Hippocampal formation (tissue), 2 donors: ENCODE measurements at regions not wholly inside any gene's neighbourhood (a gene's known extent, or its start where the extent isn't known, plus 50 kb on each side); places are given as distances from the start of the nearest gene placed in this dataset.
"Not testable (repeated sequence)": the region's sequence is repeated elsewhere in the genome, so short reads cannot be mapped to it uniquely, and the experiment has no call there.

Experiments
- DNase-seq, 2 donors: peaks; one replicate each; lab custom pipeline; 2025; lab: John Stamatoyannopoulos, UW

DNA sequence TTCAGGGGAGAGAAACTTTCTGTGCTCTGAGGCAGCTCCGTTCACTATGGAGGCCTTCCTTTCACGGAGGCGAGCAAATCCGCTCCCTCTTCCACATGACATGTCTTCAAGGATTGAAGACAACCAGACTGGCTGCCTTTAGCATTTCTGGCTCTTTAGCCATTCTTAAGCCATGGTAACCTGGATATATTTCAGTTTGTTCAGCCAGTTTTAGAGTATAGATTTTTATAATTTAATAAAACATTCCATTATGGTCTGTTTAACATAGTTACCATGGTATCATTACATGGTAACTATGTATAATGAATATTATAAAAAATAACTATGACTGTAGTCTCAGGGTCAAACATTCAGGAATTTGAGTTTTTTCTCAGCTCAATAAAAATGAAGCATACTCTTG is 54.2 kb upstream of the NFIA start:
- DNase-seq, result no peak

DNA sequence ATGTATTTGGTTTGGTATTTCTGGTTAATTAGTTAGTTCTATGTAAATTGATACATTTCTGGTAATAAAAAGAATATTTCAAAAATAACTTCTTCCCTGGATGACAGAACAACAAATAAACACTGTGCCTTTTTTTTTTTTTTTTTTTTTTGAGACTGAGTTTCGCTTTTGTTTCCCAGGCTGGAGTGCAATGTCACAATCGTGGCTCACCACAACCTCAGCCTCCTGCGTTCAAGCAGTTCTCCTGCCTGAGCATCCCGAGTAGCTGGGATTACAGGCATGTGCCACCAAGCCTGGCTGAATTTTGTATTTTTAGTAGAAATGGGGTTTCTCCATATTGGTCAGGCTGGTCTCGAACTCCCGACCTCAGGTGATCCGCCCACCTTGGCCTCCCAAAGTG is 64.3 kb upstream of the NFIA start:
- DNase-seq, result not testable (repeated sequence)

GRCh38 chr1:61017651-61018050 is 64.7 kb upstream of the NFIA start:
- no peak for DNase-seq

GRCh38 chr1:61013946-61014667 is 68.3 kb upstream of the NFIA start:
- DNase-seq, result no peak

DNA sequence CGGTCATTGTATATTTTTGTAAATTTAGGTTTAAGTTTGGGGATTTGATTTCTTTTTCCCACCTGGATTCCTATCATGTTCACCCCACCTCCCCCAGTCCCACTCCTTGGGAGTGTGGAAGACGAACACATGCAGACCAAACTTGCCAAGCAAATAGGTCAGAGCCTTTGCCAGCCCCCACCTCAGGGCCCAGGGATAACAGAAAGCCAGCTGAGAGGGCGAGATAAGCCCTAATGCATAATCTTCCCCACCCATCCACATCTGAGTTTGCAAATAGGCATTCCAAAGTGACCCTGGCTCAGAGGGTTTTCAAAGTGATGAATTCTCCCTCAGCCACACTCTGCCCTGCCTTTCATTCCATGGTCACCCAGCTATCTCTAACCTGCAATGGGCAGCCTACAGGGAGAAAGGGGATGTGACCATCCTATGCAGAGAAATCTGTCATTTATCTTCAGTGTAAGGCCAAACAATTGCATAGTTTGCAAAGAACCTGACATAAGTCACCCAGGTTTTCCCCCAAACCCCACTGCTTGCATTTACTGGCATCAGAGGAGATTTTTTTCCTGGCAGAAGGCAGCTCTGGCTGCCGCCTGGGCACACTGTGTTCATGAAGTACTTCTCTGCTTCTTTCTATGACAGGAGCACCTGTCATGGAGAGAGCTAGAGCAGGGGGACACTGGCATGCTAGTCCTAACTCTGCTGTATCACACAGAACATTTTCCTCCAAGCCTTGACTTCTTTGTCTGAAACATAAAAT is 69.0 kb upstream of the NFIA start:
- no peak for DNase-seq

DNA sequence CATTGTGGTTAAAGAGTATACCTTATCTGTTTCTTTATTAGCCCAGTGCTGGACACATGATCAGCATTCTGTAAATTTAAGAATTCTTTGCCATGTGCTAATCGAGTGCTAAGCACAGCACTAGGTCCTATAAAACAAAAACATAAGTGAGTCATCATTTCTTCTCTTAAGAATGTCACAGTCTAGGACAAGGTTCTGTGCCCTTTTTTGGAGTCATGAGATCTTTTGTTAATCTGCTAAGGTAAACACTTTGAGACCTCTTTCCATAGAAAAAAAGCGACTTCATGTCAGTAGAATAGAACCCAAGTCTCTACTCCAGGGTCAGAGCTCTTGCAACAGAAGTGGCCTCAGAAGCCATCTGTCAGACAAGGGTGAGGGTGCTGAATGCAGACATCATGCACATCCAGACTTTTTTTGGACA is 70.0 kb upstream of the NFIA start:
- no peak for DNase-seq

- DNase-seq, result no peak
These were observed 70.6 kb upstream of the NFIA start for GRCh38 chr1:61011561-61012263.

GRCh38 chr1:61007534-61008364 is 74.6 kb upstream of the NFIA start:
- DNase-seq, result no peak

DNA sequence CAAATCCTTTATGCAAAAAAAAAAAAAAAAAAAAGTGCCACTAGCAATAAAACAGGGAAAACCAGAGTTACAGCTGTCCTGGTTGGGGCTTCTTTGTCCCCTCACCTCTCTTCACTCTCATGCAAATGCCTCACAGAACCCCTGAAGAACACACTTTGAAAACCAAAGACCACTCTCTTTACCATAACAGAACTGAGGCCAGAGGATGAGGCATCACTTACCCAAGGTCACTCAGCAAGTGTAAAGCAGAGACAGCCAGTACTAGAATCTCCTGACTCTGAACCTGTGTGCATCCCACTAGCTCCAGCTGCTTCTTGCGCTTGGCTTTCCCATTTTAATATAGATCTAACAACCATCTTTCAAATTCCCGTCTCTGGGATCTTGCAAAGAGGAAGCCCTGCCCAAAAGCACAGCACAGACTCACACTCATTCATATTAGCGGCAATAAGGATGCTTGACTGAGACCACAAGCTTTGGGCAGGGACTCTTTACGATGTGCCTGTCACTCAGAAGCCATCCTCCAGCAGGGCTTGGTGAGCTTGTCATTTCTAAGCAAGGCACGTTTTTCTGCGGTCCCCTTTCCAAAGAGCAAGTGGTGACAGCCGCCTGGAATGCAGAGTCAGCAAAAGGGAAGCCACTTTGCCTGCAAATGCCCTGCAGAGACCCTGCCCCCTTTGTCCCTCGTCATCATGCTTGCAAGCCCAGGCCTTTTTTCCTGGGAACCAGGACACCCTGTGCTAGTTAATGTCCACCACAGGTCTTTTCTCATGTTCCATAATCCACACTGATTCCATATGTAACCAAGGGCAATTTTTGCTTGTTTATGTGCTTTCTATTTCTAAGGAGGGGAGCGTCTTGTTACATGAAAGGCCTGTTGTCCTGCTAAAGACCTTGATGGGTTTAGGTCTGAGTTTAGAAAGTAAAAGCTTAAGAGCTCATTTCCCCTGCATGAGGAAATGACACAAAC is 76.5 kb upstream of the NFIA start:
- peak in 1 of 2 donors; percentile 7 for DNase-seq

GRCh38 chr1:61004262-61005003 is 77.9 kb upstream of the NFIA start:
- no peak for DNase-seq

DNA sequence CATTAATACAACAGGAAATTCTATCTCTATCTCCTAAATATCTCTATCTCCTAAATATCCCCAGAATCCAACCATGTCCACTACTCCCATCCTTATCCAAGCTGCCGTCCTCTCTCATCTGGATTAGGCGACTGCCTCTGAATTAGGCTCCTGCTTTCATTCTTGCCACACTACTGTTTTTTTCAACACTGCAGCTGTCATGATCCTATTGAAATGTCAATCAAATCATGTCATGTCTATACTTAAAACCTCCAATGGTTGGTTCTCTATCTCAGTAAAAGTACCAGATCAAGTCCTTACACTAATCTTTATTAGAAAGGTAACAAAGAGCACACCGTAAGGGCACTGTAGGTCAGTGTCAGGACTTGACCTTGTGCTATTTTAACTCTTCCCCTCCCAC is 82.0 kb upstream of the NFIA start:
- DNase-seq, result no peak

DNA sequence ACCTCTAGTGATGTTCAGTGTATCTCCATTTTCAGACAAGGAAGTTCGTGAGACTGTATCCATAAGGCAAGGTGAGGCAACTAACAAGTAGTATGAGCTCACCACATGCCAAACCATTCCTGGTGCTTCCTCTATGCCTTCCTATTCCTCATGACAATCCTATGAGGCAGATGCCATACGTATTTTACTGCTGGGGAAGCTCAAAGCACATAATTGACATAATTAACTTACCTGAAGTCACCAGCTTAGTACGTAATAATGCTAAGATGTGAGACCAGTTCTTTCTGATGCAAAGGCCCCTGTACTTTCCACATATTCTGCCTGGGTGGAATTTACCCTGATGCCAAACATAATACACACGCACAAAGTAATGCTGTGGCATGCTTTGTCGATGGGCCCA is 83.6 kb upstream of the NFIA start:
- no peak for DNase-seq

DNA sequence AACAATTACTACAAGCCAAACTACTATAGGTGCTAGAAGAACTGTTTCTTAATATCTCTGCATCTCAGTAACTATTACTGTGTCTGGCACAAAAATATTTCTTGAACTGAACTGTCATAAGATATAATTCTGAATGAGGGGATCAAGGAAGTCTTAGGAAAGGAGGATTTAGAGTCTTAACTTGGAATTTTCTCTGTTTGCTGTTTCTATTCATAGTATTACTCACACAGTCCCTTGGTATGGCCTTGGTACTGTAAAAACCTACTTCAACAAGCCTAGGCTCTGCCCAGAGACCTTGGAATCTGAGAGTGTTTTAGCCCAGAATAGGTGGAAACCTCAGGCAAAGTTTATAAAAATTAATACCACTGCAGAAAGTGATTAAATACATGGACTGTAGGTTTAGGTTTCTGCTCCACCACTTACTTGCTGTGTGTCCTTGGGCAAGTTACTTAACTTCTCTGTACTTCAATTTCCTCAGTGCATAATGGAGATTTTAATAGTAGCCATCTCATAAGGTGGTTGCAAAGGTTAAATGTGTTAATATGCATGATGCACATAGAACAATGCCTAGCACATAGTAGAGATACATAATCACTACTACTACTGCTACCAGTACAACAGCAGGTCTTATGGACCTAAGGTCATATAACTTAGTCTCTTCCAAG is 87.4 kb upstream of the NFIA start:
- DNase-seq, result no peak

DNA sequence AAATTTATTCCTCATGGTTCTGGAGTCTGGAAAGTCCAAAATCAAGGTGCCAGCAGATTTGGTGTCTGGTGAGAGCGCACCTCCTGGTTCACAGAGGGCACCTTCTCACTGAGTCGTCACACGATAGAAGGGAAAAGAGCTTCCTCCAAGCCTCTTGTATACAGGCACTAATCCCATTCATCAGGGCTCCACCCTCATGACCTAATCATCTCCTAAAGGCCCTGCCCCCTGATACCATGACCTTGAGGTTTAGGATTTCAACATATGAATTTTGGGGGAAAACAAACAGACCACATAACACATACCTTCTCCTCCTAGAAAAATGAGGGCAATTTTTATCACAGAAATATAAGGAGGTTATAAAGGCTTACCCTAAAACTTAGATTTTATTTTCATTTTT is 88.0 kb upstream of the NFIA start:
- no peak for DNase-seq

GRCh38 chr1:60992165-60992564 is 90.2 kb upstream of the NFIA start:
- DNase-seq, result no peak

DNA sequence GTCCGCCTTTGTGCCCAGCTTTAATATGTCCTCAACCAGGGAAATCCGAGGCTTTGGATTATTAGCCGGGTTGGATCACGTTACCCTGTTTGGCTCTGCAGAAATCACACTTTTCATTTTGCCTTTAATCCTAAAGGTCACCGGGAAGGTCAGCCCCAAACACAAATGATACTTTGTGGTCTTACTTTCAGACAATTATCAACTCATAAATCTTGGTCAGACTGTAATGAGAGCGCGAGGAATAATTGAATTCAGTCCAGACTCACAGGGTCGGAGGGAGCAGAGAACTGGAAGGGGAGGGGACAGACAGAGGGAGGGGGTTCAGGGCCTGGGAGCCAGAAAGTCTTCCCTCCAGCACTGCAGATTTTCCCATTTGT is 91.7 kb upstream of the NFIA start:
- DNase-seq, result no peak

DNA sequence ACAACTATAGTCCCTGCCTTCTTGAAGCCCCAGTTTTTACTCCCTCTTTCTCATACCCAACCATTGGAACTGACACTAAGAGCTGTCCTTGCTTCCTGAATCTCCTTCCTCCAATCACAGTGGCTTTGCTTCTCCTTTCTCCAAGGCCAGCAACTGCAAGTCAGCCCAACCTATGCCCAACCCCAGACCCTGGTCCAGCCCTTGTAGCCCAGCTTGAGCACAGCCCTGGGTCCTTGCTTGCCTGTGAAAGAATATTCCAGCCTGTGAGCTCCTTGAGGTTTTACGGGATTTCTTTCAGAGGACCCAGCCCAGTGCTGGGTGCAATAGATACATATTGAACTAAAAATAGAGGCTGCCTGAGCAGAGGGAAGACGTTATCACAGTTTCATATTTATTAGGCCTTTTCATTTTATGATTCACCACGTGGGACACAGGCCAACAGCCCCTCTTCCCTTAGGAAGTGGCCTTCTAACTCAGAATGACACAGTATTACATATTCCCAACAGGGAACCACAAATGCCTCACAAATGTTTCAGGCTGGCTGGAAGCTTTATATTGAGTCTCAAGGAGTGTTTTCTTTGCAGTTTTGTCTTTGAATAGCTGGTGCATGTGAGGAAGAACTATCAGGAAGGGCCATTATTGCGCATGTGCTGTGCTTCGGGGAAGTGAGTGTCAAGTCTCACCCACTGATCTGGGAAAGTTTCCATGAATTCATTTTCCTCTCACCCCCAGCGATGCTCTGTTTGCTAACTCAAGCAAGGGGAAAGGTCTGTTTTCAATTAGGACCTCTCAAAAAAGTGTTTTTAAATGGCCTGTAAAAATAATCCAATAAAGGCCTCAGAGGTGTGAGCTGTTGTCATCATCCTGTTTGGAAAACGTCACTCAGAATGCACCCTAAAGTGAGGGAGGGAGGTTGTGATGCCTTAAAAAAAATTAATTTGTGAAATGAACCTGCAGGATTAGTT is 92.3 kb upstream of the NFIA start:
- DNase-seq, result no peak

DNA sequence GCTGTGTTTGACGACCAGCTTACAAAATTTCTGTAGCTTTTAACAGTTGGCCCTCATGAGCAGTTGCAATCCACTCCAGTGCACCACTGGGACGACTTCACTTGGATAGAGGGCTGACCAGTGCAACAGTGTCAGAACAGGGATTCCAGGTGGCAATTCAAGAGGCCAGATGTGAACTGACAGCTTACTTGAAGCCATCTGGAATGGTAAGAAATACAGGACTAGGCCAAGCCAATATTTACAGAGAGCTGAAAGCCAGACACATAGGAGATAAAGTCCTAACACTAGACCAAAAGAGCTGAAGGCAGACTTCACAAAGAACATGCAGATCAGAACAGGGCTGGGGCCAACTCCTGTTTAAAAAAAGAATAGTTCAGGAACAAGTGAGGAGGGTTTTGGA is 93.5 kb upstream of the NFIA start:
- no peak for DNase-seq
